DND-41 (cell line): ENCODE measurements at regions not wholly inside any gene's neighbourhood (a gene's known extent, or its start where the extent isn't known, plus 50 kb on each side); places are given as distances from the start of the nearest gene placed in this dataset.

Experiments used
- EZH2 ChIP-seq: IDR thresholded peaks from 3 replicates; pipeline ENCODE4 v1.6.1; 2012; ENCODE audit warnings: borderline replicate concordance, low read depth, mild to moderate bottlenecking, moderate library complexity, low read length, inconsistent platforms; ENCODE audit not compliant: severe bottlenecking
- TF ChIP-seq, protein P1 (sequence below): IDR thresholded peaks from 2 replicates; pipeline ENCODE4 v1.5.1; 2012; ENCODE audit warnings: borderline replicate concordance, low read length, moderate library complexity, mild to moderate bottlenecking; ENCODE audit not compliant: poor library complexity, severe bottlenecking; ENCODE audit errors: extremely low read depth

DNA sequence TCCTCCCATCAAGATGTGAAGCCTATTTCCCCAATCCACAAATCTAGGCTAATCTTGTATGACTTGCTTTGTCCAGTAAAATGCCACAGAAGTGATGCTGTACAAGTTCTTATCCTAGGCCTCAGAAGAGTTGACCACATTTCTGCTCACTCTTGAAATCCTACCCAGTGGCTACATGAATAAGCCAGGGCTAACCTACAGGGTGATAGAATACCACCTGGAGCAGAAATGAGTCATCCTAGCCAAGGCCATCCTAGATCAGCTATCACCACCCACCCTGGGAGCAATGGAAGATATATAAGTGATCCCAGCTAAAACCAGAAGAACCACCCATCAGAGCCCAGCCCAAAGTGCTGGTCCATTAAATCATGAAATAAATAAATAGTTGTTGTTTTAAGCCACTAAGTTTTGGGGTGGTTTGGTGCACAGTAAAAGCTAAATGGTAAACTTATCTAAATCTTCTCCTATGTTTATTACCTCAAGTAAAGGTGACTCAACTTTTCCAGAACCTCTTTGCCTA, 105.1 kb downstream of the RPS29 start:
- TF ChIP-seq, protein P1, sequence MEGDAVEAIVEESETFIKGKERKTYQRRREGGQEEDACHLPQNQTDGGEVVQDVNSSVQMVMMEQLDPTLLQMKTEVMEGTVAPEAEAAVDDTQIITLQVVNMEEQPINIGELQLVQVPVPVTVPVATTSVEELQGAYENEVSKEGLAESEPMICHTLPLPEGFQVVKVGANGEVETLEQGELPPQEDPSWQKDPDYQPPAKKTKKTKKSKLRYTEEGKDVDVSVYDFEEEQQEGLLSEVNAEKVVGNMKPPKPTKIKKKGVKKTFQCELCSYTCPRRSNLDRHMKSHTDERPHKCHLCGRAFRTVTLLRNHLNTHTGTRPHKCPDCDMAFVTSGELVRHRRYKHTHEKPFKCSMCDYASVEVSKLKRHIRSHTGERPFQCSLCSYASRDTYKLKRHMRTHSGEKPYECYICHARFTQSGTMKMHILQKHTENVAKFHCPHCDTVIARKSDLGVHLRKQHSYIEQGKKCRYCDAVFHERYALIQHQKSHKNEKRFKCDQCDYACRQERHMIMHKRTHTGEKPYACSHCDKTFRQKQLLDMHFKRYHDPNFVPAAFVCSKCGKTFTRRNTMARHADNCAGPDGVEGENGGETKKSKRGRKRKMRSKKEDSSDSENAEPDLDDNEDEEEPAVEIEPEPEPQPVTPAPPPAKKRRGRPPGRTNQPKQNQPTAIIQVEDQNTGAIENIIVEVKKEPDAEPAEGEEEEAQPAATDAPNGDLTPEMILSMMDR: no peak
- no peak for TF ChIP-seq EZH2
